ENCODE measurements at regions not wholly inside any gene's neighbourhood (a gene's known extent, or its start where the extent isn't known, plus 50 kb on each side); places are given as distances from the start of the nearest gene placed in this dataset.

GRCh38 chr3:28703843-28704242, 355.2 kb upstream of the AZI2 start:
- no peaks in the 10 kb centered on the region for H3K4me1 ChIP-seq (ENCODE audit: insufficient read depth, low read length)
- Mint-ChIP-seq H3K27ac (no peak overlapping the region), H3K36me3 (ENCODE audit: low read depth) (no peaks in the 10 kb centered on the region), H3K4me1 (ENCODE audit: low read depth) (no peaks in the 10 kb centered on the region), H3K9me3 (peaks cover under 1% of the 10 kb centered on the region), H3K27me3 (no peaks in the 10 kb centered on the region), H3K4me3 (no peak overlapping the region)
- DNase-seq (no peak), ATAC-seq (ENCODE audit: poor library complexity) (no peak)
- H3K36me3 ChIP-seq (ENCODE audit: insufficient read depth, low read length) = no peaks in the 10 kb centered on the region
- TF ChIP-seq, protein P1, sequence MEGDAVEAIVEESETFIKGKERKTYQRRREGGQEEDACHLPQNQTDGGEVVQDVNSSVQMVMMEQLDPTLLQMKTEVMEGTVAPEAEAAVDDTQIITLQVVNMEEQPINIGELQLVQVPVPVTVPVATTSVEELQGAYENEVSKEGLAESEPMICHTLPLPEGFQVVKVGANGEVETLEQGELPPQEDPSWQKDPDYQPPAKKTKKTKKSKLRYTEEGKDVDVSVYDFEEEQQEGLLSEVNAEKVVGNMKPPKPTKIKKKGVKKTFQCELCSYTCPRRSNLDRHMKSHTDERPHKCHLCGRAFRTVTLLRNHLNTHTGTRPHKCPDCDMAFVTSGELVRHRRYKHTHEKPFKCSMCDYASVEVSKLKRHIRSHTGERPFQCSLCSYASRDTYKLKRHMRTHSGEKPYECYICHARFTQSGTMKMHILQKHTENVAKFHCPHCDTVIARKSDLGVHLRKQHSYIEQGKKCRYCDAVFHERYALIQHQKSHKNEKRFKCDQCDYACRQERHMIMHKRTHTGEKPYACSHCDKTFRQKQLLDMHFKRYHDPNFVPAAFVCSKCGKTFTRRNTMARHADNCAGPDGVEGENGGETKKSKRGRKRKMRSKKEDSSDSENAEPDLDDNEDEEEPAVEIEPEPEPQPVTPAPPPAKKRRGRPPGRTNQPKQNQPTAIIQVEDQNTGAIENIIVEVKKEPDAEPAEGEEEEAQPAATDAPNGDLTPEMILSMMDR (IDR thresholded peaks at IDR 0.05) = no peak
- H3K27me3 ChIP-seq (ENCODE audit: control insufficient read depth in 1 of 2, insufficient read depth in 2 of 2, low read length in 2 of 2) = no peaks in the 10 kb centered on the region
- ChIA-PET CTCF (no interaction called here), POLR2A (no interaction called here)
- H3K4me3 ChIP-seq (ENCODE audit: low read length) = no peak overlapping the region
- no peak overlapping the region for H3K27ac ChIP-seq (ENCODE audit: low read depth in 1 of 2, low read length in 2 of 2)
- no peaks in the 10 kb centered on the region for H3K9me3 ChIP-seq (ENCODE audit: control insufficient read depth in 1 of 2, insufficient read depth in 1 of 2, low read length in 2 of 2)
- intact Hi-C loops (cut with DNase I, micrococcal nuclease) = no loop called here

DNA sequence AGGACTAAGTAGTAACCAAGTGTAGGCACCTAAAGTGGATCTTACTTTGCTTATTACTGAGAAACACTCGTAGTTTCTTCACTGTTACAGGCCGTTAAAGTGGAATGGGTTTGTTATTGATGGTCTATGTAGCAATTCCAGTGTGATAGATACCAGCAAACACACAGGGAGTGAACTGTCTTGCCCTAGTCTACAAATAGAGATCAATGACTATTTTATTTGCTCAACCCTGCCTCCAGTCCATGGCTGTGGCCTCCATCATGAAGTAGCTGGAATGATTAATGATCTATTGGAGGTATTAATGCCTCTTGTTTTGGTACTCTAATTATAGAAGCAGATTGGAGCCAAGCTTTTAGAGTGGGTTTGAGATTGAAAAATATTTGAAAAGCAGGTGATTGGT, 362.7 kb upstream of the AZI2 start:
- Histone ChIP-seq H3K4me3 (ENCODE audit: low read length) (no peak overlapping the region), H3K36me3 (ENCODE audit: insufficient read depth, low read length) (no peaks in the 10 kb centered on the region), H3K9me3 (ENCODE audit: control insufficient read depth in 1 of 2, insufficient read depth in 1 of 2, low read length in 2 of 2) (no peaks in the 10 kb centered on the region), H3K27me3 (ENCODE audit: control insufficient read depth in 1 of 2, insufficient read depth in 2 of 2, low read length in 2 of 2) (no peaks in the 10 kb centered on the region), H3K4me1 (ENCODE audit: insufficient read depth, low read length) (no peaks in the 10 kb centered on the region), H3K27ac (ENCODE audit: low read depth in 1 of 2, low read length in 2 of 2) (no peak overlapping the region)
- Mint-ChIP-seq H3K36me3 (ENCODE audit: low read depth) (no peaks in the 10 kb centered on the region), H3K4me3 (no peak overlapping the region), H3K9me3 (peaks cover 17% of the 10 kb centered on the region), H3K4me1 (ENCODE audit: low read depth) (no peaks in the 10 kb centered on the region), H3K27me3 (no peaks in the 10 kb centered on the region), H3K27ac (no peak overlapping the region)
- ChIA-PET POLR2A (no interaction called here), CTCF (no interaction called here)
- intact Hi-C loops (cut with DNase I, micrococcal nuclease) = no loop called here
- TF ChIP-seq, protein P1 (IDR thresholded peaks at IDR 0.05) = no peak
- no peak for ATAC-seq (ENCODE audit: poor library complexity)
- DNase-seq = no peak

- POLR2A ChIA-PET = no interaction called here
- intact Hi-C loops (cut with DNase I, micrococcal nuclease) = no loop called here
- no peaks in the 10 kb centered on the region for H3K4me1 Mint-ChIP-seq (ENCODE audit: low read depth)
- no peak overlapping the region for H3K4me3 Mint-ChIP-seq
- peaks cover 9% of the 10 kb centered on the region for H3K9me3 Mint-ChIP-seq
- ATAC-seq (ENCODE audit: poor library complexity) (no peak), DNase-seq (no peak)
- no peaks in the 10 kb centered on the region for H3K27me3 ChIP-seq (ENCODE audit: control insufficient read depth in 1 of 2, insufficient read depth in 2 of 2, low read length in 2 of 2)
- no peaks in the 10 kb centered on the region for H3K4me1 ChIP-seq (ENCODE audit: insufficient read depth, low read length)
- H3K4me3 ChIP-seq (ENCODE audit: low read length) = no peak overlapping the region
- TF ChIP-seq, protein P1 (IDR thresholded peaks at IDR 0.05) = no peak
- H3K36me3 ChIP-seq (ENCODE audit: insufficient read depth, low read length) = no peaks in the 10 kb centered on the region
- H3K27ac ChIP-seq (ENCODE audit: low read depth in 1 of 2, low read length in 2 of 2) = no peak overlapping the region
- H3K36me3 Mint-ChIP-seq (ENCODE audit: low read depth) = no peaks in the 10 kb centered on the region
- no peaks in the 10 kb centered on the region for H3K27me3 Mint-ChIP-seq
- CTCF ChIA-PET = no interaction called here
- no peak overlapping the region for H3K27ac Mint-ChIP-seq
- peaks cover 0 to 3% of the 10 kb centered on the region in 2 experiments for H3K9me3 ChIP-seq (ENCODE audit: control insufficient read depth in 1 of 2, insufficient read depth in 1 of 2, low read length in 2 of 2)
Measured at GRCh38 chr3:28716939-28717338, 368.3 kb upstream of the AZI2 start.
